ENCODE measurements at regions not wholly inside any gene's neighbourhood (a gene's known extent, or its start where the extent isn't known, plus 50 kb on each side); places are given as distances from the start of the nearest gene placed in this dataset.

GRCh38 chr3:43921056-43921648 lies 230.4 kb downstream of the ABHD5 start:
- Histone ChIP-seq H3K4me3 (ENCODE audit: low read length) (peak overlapping the region; percentile 19), H3K27me3 (ENCODE audit: control insufficient read depth, insufficient read depth, low read length) (no peaks in the 10 kb centered on the region), H3K4me1 (ENCODE audit: control insufficient read depth, low read depth, low read length) (peaks cover 31% of the 10 kb centered on the region), H3K9ac (ENCODE audit: low read length) (no peak overlapping the region), H3K27ac (ENCODE audit: low read length) (no peak overlapping the region), H3K9me3 (ENCODE audit: control insufficient read depth, low read depth, low read length) (no peaks in the 10 kb centered on the region), H3K36me3 (ENCODE audit: control insufficient read depth, low read depth, low read length) (no peaks in the 10 kb centered on the region)

GRCh38 chr3:43922374-43922773 lies 231.6 kb downstream of the ABHD5 start:
- no peaks in the 10 kb centered on the region for H3K9me3 ChIP-seq (ENCODE audit: control insufficient read depth, low read depth, low read length)
- H3K4me1 ChIP-seq (ENCODE audit: control insufficient read depth, low read depth, low read length), result peaks cover 34% of the 10 kb centered on the region
- no peak overlapping the region for H3K9ac ChIP-seq (ENCODE audit: low read length)
- no peak overlapping the region for H3K4me3 ChIP-seq (ENCODE audit: low read length)
- H3K27ac ChIP-seq (ENCODE audit: low read length), result no peak overlapping the region
- H3K27me3 ChIP-seq (ENCODE audit: control insufficient read depth, insufficient read depth, low read length), result no peaks in the 10 kb centered on the region
- no peaks in the 10 kb centered on the region for H3K36me3 ChIP-seq (ENCODE audit: control insufficient read depth, low read depth, low read length)

GRCh38 chr3:43923104-43923882 lies 232.6 kb downstream of the ABHD5 start:
- Histone ChIP-seq H3K36me3 (ENCODE audit: control insufficient read depth, low read depth, low read length) (no peaks in the 10 kb centered on the region), H3K4me3 (ENCODE audit: low read length) (no peak overlapping the region), H3K9me3 (ENCODE audit: control insufficient read depth, low read depth, low read length) (no peaks in the 10 kb centered on the region), H3K4me1 (ENCODE audit: control insufficient read depth, low read depth, low read length) (peaks cover 34% of the 10 kb centered on the region), H3K9ac (ENCODE audit: low read length) (no peak overlapping the region), H3K27ac (ENCODE audit: low read length) (no peak overlapping the region), H3K27me3 (ENCODE audit: control insufficient read depth, insufficient read depth, low read length) (no peaks in the 10 kb centered on the region)

- Histone ChIP-seq H3K4me3 (ENCODE audit: low read length) (no peak overlapping the region), H3K27ac (ENCODE audit: low read length) (no peak overlapping the region), H3K4me1 (ENCODE audit: control insufficient read depth, low read depth, low read length) (peaks cover 22% of the 10 kb centered on the region), H3K9me3 (ENCODE audit: control insufficient read depth, low read depth, low read length) (no peaks in the 10 kb centered on the region), H3K36me3 (ENCODE audit: control insufficient read depth, low read depth, low read length) (no peaks in the 10 kb centered on the region), H3K9ac (ENCODE audit: low read length) (no peak overlapping the region), H3K27me3 (ENCODE audit: control insufficient read depth, insufficient read depth, low read length) (no peaks in the 10 kb centered on the region)
These were observed 235.3 kb downstream of the ABHD5 start for GRCh38 chr3:43926055-43926454.

GRCh38 chr3:43932921-43933320 lies 242.2 kb downstream of the ABHD5 start:
- H3K9ac ChIP-seq (ENCODE audit: low read length), result no peak overlapping the region
- no peaks in the 10 kb centered on the region for H3K27me3 ChIP-seq (ENCODE audit: control insufficient read depth, insufficient read depth, low read length)
- H3K27ac ChIP-seq (ENCODE audit: low read length), result no peak overlapping the region
- no peaks in the 10 kb centered on the region for H3K4me1 ChIP-seq (ENCODE audit: control insufficient read depth, low read depth, low read length)
- H3K36me3 ChIP-seq (ENCODE audit: control insufficient read depth, low read depth, low read length), result no peaks in the 10 kb centered on the region
- H3K4me3 ChIP-seq (ENCODE audit: low read length), result no peak overlapping the region
- no peaks in the 10 kb centered on the region for H3K9me3 ChIP-seq (ENCODE audit: control insufficient read depth, low read depth, low read length)

GRCh38 chr3:43948013-43948412 lies 257.3 kb downstream of the ABHD5 start:
- H3K36me3 ChIP-seq (ENCODE audit: control insufficient read depth, low read depth, low read length), result no peaks in the 10 kb centered on the region
- H3K4me3 ChIP-seq (ENCODE audit: low read length), result no peak overlapping the region
- no peak overlapping the region for H3K27ac ChIP-seq (ENCODE audit: low read length)
- H3K27me3 ChIP-seq (ENCODE audit: control insufficient read depth, insufficient read depth, low read length), result no peaks in the 10 kb centered on the region
- H3K9ac ChIP-seq (ENCODE audit: low read length), result no peak overlapping the region
- peaks cover 2% of the 10 kb centered on the region for H3K9me3 ChIP-seq (ENCODE audit: control insufficient read depth, low read depth, low read length)
- no peaks in the 10 kb centered on the region for H3K4me1 ChIP-seq (ENCODE audit: control insufficient read depth, low read depth, low read length)

- no peaks in the 10 kb centered on the region for H3K4me1 ChIP-seq (ENCODE audit: control insufficient read depth, low read depth, low read length)
- H3K4me3 ChIP-seq (ENCODE audit: low read length), result no peak overlapping the region
- H3K27ac ChIP-seq (ENCODE audit: low read length), result no peak overlapping the region
- H3K36me3 ChIP-seq (ENCODE audit: control insufficient read depth, low read depth, low read length), result no peaks in the 10 kb centered on the region
- no peaks in the 10 kb centered on the region for H3K27me3 ChIP-seq (ENCODE audit: control insufficient read depth, insufficient read depth, low read length)
- H3K9ac ChIP-seq (ENCODE audit: low read length), result no peak overlapping the region
- peaks cover 2% of the 10 kb centered on the region for H3K9me3 ChIP-seq (ENCODE audit: control insufficient read depth, low read depth, low read length)
These were observed 258.9 kb downstream of the ABHD5 start for GRCh38 chr3:43949594-43949993.

GRCh38 chr3:43950775-43951174 lies 260.0 kb downstream of the ABHD5 start:
- Histone ChIP-seq H3K9ac (ENCODE audit: low read length) (no peak overlapping the region), H3K27ac (ENCODE audit: low read length) (no peak overlapping the region), H3K4me3 (ENCODE audit: low read length) (no peak overlapping the region), H3K4me1 (ENCODE audit: control insufficient read depth, low read depth, low read length) (no peaks in the 10 kb centered on the region), H3K9me3 (ENCODE audit: control insufficient read depth, low read depth, low read length) (no peaks in the 10 kb centered on the region), H3K36me3 (ENCODE audit: control insufficient read depth, low read depth, low read length) (no peaks in the 10 kb centered on the region), H3K27me3 (ENCODE audit: control insufficient read depth, insufficient read depth, low read length) (no peaks in the 10 kb centered on the region)

- Histone ChIP-seq H3K9me3 (ENCODE audit: control insufficient read depth, low read depth, low read length) (no peaks in the 10 kb centered on the region), H3K36me3 (ENCODE audit: control insufficient read depth, low read depth, low read length) (no peaks in the 10 kb centered on the region), H3K4me1 (ENCODE audit: control insufficient read depth, low read depth, low read length) (peaks cover 7% of the 10 kb centered on the region), H3K27me3 (ENCODE audit: control insufficient read depth, insufficient read depth, low read length) (no peaks in the 10 kb centered on the region), H3K9ac (ENCODE audit: low read length) (no peak overlapping the region), H3K27ac (ENCODE audit: low read length) (no peak overlapping the region), H3K4me3 (ENCODE audit: low read length) (no peak overlapping the region)
These were observed 261.1 kb downstream of the ABHD5 start for GRCh38 chr3:43951813-43952212.

- Histone ChIP-seq H3K27ac (ENCODE audit: low read length) (no peak overlapping the region), H3K27me3 (ENCODE audit: control insufficient read depth, insufficient read depth, low read length) (no peaks in the 10 kb centered on the region), H3K4me3 (ENCODE audit: low read length) (no peak overlapping the region), H3K4me1 (ENCODE audit: control insufficient read depth, low read depth, low read length) (peaks cover 7% of the 10 kb centered on the region), H3K36me3 (ENCODE audit: control insufficient read depth, low read depth, low read length) (no peaks in the 10 kb centered on the region), H3K9ac (ENCODE audit: low read length) (no peak overlapping the region), H3K9me3 (ENCODE audit: control insufficient read depth, low read depth, low read length) (no peaks in the 10 kb centered on the region)
These were observed 262.6 kb downstream of the ABHD5 start for GRCh38 chr3:43953380-43953779.

- Histone ChIP-seq H3K36me3 (ENCODE audit: control insufficient read depth, low read depth, low read length) (no peaks in the 10 kb centered on the region), H3K4me3 (ENCODE audit: low read length) (no peak overlapping the region), H3K4me1 (ENCODE audit: control insufficient read depth, low read depth, low read length) (peaks cover 7% of the 10 kb centered on the region)
These were observed 263.3 kb downstream of the ABHD5 start for GRCh38 chr3:43953814-43954692.

More at GRCh38 chr3:43953814-43954692, 263.3 kb downstream of the ABHD5 start:
- no peak overlapping the region for H3K9ac ChIP-seq (ENCODE audit: low read length)
- H3K27ac ChIP-seq (ENCODE audit: low read length), result no peak overlapping the region
- H3K27me3 ChIP-seq (ENCODE audit: control insufficient read depth, insufficient read depth, low read length), result no peaks in the 10 kb centered on the region
- H3K9me3 ChIP-seq (ENCODE audit: control insufficient read depth, low read depth, low read length), result no peaks in the 10 kb centered on the region

Data from iPS-18a (cell line).